H9 (cell line): ENCODE measurements at regions not wholly inside any gene's neighbourhood (a gene's known extent, or its start where the extent isn't known, plus 50 kb on each side); places are given as distances from the start of the nearest gene placed in this dataset.

ENCODE experiments used
- DNase-seq: peaks from one replicate; pipeline ENCODE4 v3.0.0-alpha.2; 2017
- H2AFZ ChIP-seq: one replicate; pipeline ENCODE4 v1.6.1; 2013; ENCODE audit warnings: mild to moderate bottlenecking, low read length, control low read depth, moderate library complexity
- H2AK5ac ChIP-seq: 2 replicates; pipeline ENCODE4 v1.6.1; 2013; ENCODE audit warnings: low read length, control low read depth, mixed read lengths; ENCODE audit not compliant: insufficient read length
- H2BK120ac ChIP-seq: one replicate; pipeline ENCODE4 v1.6.1; 2013; ENCODE audit warnings: low read depth, mild to moderate bottlenecking, low read length, control low read depth, inconsistent platforms; ENCODE audit not compliant: poor library complexity, severe bottlenecking
- H2BK12ac ChIP-seq: 2 replicates; pipeline ENCODE4 v1.6.1; 2013; ENCODE audit warnings: low read length, control low read depth, mixed read lengths, low read depth; ENCODE audit not compliant: insufficient read length
- H2BK15ac ChIP-seq: 2 replicates; pipeline ENCODE4 v1.6.1; 2013; ENCODE audit warnings: low read depth, low read length, control low read depth
- H2BK20ac ChIP-seq: one replicate; pipeline ENCODE4 v1.6.1; 2013; ENCODE audit warnings: low read depth, mild to moderate bottlenecking, low read length, control low read depth, inconsistent platforms; ENCODE audit not compliant: poor library complexity, severe bottlenecking
- H2BK5ac ChIP-seq: 2 replicates; pipeline ENCODE4 v1.6.1; 2013; ENCODE audit warnings: low read length, control low read depth, mixed read lengths; ENCODE audit not compliant: insufficient read length
- H3K14ac ChIP-seq: 2 replicates; pipeline ENCODE4 v1.6.1; 2013; ENCODE audit warnings: low read length, control low read depth; ENCODE audit not compliant: insufficient read depth
- H3K18ac ChIP-seq: 2 replicates; pipeline ENCODE4 v1.6.1; 2013; ENCODE audit warnings: low read depth, mild to moderate bottlenecking, mixed read lengths, low read length, control low read depth; ENCODE audit not compliant: insufficient read length
- H3K23ac ChIP-seq: 2 replicates; pipeline ENCODE4 v1.6.1; 2013; ENCODE audit warnings: low read length, control low read depth, mixed read lengths, low read depth; ENCODE audit not compliant: insufficient read length
- H3K23me2 ChIP-seq: 2 replicates; pipeline ENCODE4 v1.6.1; 2013; ENCODE audit warnings: low read depth, mild to moderate bottlenecking, mixed read lengths, low read length, control low read depth; ENCODE audit not compliant: insufficient read length, poor library complexity, severe bottlenecking
- H3K27ac ChIP-seq: 2 replicates; pipeline ENCODE4 v1.5.1; 2013; ENCODE audit warnings: low read length, control low read depth, mixed read lengths, low read depth; ENCODE audit not compliant: insufficient read length
- H3K27me3 ChIP-seq: 2 replicates; pipeline ENCODE4 v1.6.1; 2013; ENCODE audit warnings: low read length, control low read depth, inconsistent platforms; ENCODE audit not compliant: insufficient read depth
- H3K4ac ChIP-seq: 2 replicates; pipeline ENCODE4 v1.6.1; 2013; ENCODE audit warnings: low read depth, mild to moderate bottlenecking, control low read depth, inconsistent platforms, low read length, moderate library complexity
- H3K4me1 ChIP-seq: 2 replicates; pipeline ENCODE4 v1.6.1; 2013; ENCODE audit warnings: low read length, control low read depth, inconsistent platforms; ENCODE audit not compliant: insufficient read depth
- H3K4me2 ChIP-seq: 2 replicates; pipeline ENCODE4 v1.6.1; 2013; ENCODE audit warnings: low read length, control low read depth, mixed read lengths; ENCODE audit not compliant: insufficient read length, insufficient read depth
- H3K56ac ChIP-seq: 2 replicates; pipeline ENCODE4 v1.6.1; 2013; ENCODE audit warnings: low read depth, mild to moderate bottlenecking, mixed read lengths, low read length, control low read depth; ENCODE audit not compliant: insufficient read length
- H3K79me1 ChIP-seq: 2 replicates; pipeline ENCODE4 v1.6.1; 2013; ENCODE audit warnings: low read depth, mild to moderate bottlenecking, moderate library complexity, low read length, control low read depth, inconsistent platforms; ENCODE audit not compliant: insufficient read depth, poor library complexity, severe bottlenecking
- H3K79me2 ChIP-seq: 2 replicates; pipeline ENCODE4 v1.6.1; 2013; ENCODE audit warnings: low read length, control low read depth, inconsistent platforms; ENCODE audit not compliant: insufficient read depth
- H3K9ac ChIP-seq: 2 replicates; pipeline ENCODE4 v1.6.1; 2013; ENCODE audit warnings: low read length, control low read depth, mixed read lengths; ENCODE audit not compliant: insufficient read length; ENCODE audit errors: extremely low read depth
- H3K9me3 ChIP-seq: one replicate; pipeline ENCODE4 v1.6.1; 2013; ENCODE audit warnings: low read depth, low read length, inconsistent platforms; ENCODE audit not compliant: control insufficient read depth
- H3T11ph ChIP-seq: one replicate; pipeline ENCODE4 v1.6.1; 2013; ENCODE audit warnings: mild to moderate bottlenecking, low read length, control low read depth, inconsistent platforms
- H4K20me1 ChIP-seq: one replicate; pipeline ENCODE4 v1.6.1; 2013; ENCODE audit not compliant: control insufficient read depth, insufficient read length, insufficient read depth
- H4K5ac ChIP-seq: 2 replicates; pipeline ENCODE4 v1.6.1; 2013; ENCODE audit warnings: low read depth, mild to moderate bottlenecking, mixed read lengths, low read length, control low read depth; ENCODE audit not compliant: insufficient read length
- H4K8ac ChIP-seq: replicated peaks from 2 replicates; pipeline ENCODE4 v1.6.1; 2013; ENCODE audit warnings: low read length, control low read depth, mixed read lengths, low read depth; ENCODE audit not compliant: insufficient read length
- H4K91ac ChIP-seq: 2 replicates; pipeline ENCODE4 v1.6.1; 2013; ENCODE audit warnings: low read depth, mild to moderate bottlenecking, moderate library complexity, mixed read lengths, low read length, control low read depth; ENCODE audit not compliant: insufficient read length
- H3K27ac Mint-ChIP-seq, 3 experiments: 2 replicates in 2 of 3; 3 replicates in 1 of 3; pipeline ENCODE4 v1.8.0; 2020 to 2021; ENCODE audit warnings: mixed read lengths in 3 of 3, mild to moderate bottlenecking in 1 of 3, moderate library complexity in 1 of 3
- H3K27me3 Mint-ChIP-seq: 2 replicates; pipeline ENCODE4 v1.8.0; 2021; ENCODE audit warnings: low read depth, mild to moderate bottlenecking, moderate library complexity, mixed read lengths
- H3K36me3 Mint-ChIP-seq, 3 experiments: 2 replicates in 2 of 3; 3 replicates in 1 of 3; pipeline ENCODE4 v1.8.0; 2020 to 2021; ENCODE audit warnings: low read depth in 3 of 3, mixed read lengths in 3 of 3; ENCODE audit not compliant: insufficient read depth in 1 of 3
- H3K4me1 Mint-ChIP-seq, 2 experiments: 2 replicates each; pipeline ENCODE4 v1.8.0; 2020; ENCODE audit warnings: mixed read lengths in 2 of 2
- H3K4me3 Mint-ChIP-seq, 2 experiments: 2 replicates in 1 of 2; 3 replicates in 1 of 2; pipeline ENCODE4 v1.8.0; 2020 to 2021; ENCODE audit warnings: mild to moderate bottlenecking in 2 of 2, mixed read lengths in 2 of 2, moderate library complexity in 1 of 2
- H3K9me3 Mint-ChIP-seq, 2 experiments: 2 replicates in 1 of 2; 3 replicates in 1 of 2; pipeline ENCODE4 v1.8.0; 2020; ENCODE audit warnings: mild to moderate bottlenecking in 2 of 2, mixed read lengths in 2 of 2, moderate library complexity in 1 of 2
- CTCF ChIP-seq: fragments of 200-600 bp; sonication (generic); conservative IDR thresholded peaks from 3 replicates; pipeline ENCODE4 v1.8.0; 2021; ENCODE audit warnings: antibody characterized with exemption, mild to moderate bottlenecking
- WGBS: extraction: QIAGEN DNeasy Blood & Tissue Kit; methylation state at CpG from one replicate; pipeline ENCODE4 v1.1.7; 2013; ENCODE audit warnings: missing lambda C conversion rate, low lambda C conversion rate, mixed read lengths; ENCODE audit not compliant: insufficient read length; ENCODE audit errors: extremely low coverage; 5-methylcytosine and 5-hydroxymethylcytosine counted together

GRCh38 chrX:109918753-109919152, 84.2 kb upstream of the TMEM164 start:
- Histone ChIP-seq H3K79me1 (no peaks in the 10 kb centered on the region), H4K20me1 (no peaks in the 10 kb centered on the region), H4K8ac (no peak overlapping the region), H3K79me2 (no peaks in the 10 kb centered on the region), H3K23me2 (no peaks in the 10 kb centered on the region), H3K9ac (no peak overlapping the region), H3K27ac (no peak overlapping the region), H2AK5ac (no peak overlapping the region), H2BK15ac (no peak overlapping the region), H3K23ac (no peak overlapping the region), H3K27me3 (no peaks in the 10 kb centered on the region), H2AFZ (no peak overlapping the region), H3K14ac (no peak overlapping the region), H3T11ph (no peak overlapping the region), H2BK12ac (no peak overlapping the region), H2BK20ac (no peak overlapping the region), H2BK5ac (no peak overlapping the region), H3K18ac (no peak overlapping the region), H4K5ac (no peak overlapping the region), H3K56ac (no peak overlapping the region), H3K4me1 (no peaks in the 10 kb centered on the region), H3K9me3 (no peaks in the 10 kb centered on the region), H2BK120ac (no peak overlapping the region), H3K4me2 (no peak overlapping the region), H3K4ac (no peak overlapping the region), H4K91ac (no peak overlapping the region)
- no peak overlapping the region for H3K4me3 Mint-ChIP-seq
- no peaks in the 10 kb centered on the region for H3K9me3 Mint-ChIP-seq
- H3K36me3 Mint-ChIP-seq = no peaks in the 10 kb centered on the region
- H3K27me3 Mint-ChIP-seq = no peaks in the 10 kb centered on the region; the same call in 1 of the 2 replicates
- TF ChIP-seq CTCF = no peak
- H3K27ac Mint-ChIP-seq = no peak overlapping the region
- H3K4me1 Mint-ChIP-seq = no peaks in the 10 kb centered on the region
- no CpG with 5 or more reads among the region's 1 CpG for WGBS
- no peak for DNase-seq
